Endothelial cell of umbilical vein (primary cell): ENCODE measurements at regions not wholly inside any gene's neighbourhood (a gene's known extent, or its start where the extent isn't known, plus 50 kb on each side); places are given as distances from the start of the nearest gene placed in this dataset.

Experiments used
- CTCF ChIP-seq, 2 donors: IDR thresholded peaks; 1 replicate in 1 of 2; 2 replicates in 1 of 2; pipeline ENCODE4 v1.5.1; 2011; ENCODE audit warnings: low read length in 2 of 2, mild to moderate bottlenecking in 2 of 2, moderate library complexity in 2 of 2, control low read depth in 1 of 2, inconsistent platforms in 1 of 2, low read depth in 1 of 2; ENCODE audit not compliant: insufficient read depth in 1 of 2; ENCODE audit errors: extremely low read depth in 1 of 2
- POLR2A ChIP-seq: IDR thresholded peaks from 2 replicates; pipeline ENCODE4 v1.6.1; 2012; ENCODE audit warnings: low read depth, mild to moderate bottlenecking, control low read depth, low read length

DNA sequence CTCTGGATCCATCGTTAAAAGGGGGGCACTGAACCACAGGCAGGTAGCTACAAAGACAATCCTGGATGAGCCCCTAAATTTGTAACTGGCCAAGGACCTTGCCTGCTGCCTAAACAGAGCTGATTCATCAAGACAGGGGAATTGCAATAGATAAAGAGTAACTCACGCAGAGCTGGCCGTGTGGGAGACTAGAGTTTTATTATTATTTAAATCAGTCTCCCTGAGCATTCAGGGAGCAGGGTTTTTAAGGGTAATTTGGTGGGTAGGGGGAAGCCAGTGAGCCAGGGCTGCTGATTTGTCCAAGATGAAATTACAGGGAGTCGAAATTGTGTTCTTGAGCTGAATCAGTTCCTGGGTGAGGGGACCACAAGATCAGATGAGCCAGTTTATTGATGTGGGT is 885.1 kb upstream of the CADM2 start:
- TF ChIP-seq CTCF (IDR thresholded peaks at IDR 0.05; ENCODE audit: extremely low read depth in 1 of 2, insufficient read depth in 1 of 2, low read depth in 1 of 2, low read length in 2 of 2) (no peak), POLR2A (no peak)
